ENCODE measurements at regions not wholly inside any gene's neighbourhood (a gene's known extent, or its start where the extent isn't known, plus 50 kb on each side); places are given as distances from the start of the nearest gene placed in this dataset.
A peak's percentile ranks its signal among the peaks of the same experiment; 100 is the strongest.

- peak; percentile 27 to 63 (median 56) for DNase-seq
These were observed 57.0 kb upstream of the PLAC8 start for GRCh38 chr4:83171436-83172039.

- DNase-seq: peak in 1 of 4 experiments; percentile 17
These were observed 56.4 kb upstream of the PLAC8 start for GRCh38 chr4:83170952-83171399.

Measured in suppressor macrophage (primary cell).